ENCODE measurements at regions not wholly inside any gene's neighbourhood (a gene's known extent, or its start where the extent isn't known, plus 50 kb on each side); places are given as distances from the start of the nearest gene placed in this dataset.

DNA sequence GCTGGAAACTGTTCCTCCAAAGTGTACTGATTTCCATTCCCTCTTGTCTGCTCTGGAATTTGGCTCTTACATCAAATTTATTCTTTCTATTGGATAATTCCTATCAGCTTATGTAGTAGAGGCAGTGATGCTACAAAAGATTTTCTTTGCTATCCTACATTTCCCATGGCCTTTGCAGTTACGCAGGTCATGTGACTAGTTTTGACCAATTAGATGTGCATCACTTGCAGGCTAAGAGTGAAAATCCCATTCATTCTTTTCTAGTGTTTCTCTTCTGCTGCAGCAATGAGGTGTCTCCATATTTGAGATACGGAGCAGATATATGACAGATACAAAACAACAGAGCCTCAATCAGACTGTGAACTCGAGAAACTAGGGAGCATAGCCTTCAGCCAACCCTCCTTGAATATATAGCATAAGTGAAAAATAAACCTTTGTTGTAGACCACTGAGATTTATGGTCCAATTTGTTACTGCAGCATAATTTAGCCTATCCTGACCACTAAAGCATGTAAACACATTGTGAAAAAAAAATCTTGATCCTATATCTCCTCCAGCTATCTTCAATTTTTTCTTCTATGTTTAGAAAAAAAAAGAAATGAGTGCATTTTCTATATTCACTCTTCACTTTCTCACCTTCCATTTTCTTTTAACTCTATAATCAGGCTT, 102.0 kb downstream of the HNMT start:
- TF ChIP-seq CTCF (IDR thresholded peaks at IDR 0.05; ENCODE audit: insufficient read depth, low read depth, low read length), result no peak
- TF ChIP-seq EZH2 (IDR thresholded peaks at IDR 0.05; ENCODE audit: insufficient read depth, low read length), result no peak
